A673 (cell line): ENCODE measurements at regions not wholly inside any gene's neighbourhood (a gene's known extent, or its start where the extent isn't known, plus 50 kb on each side); places are given as distances from the start of the nearest gene placed in this dataset.
"Not testable (repeated sequence)": the region's sequence is repeated elsewhere in the genome, so short reads cannot be mapped to it uniquely, and the experiment has no call there.

ENCODE experiments used
- BruUV-seq: library from RNA; stranded (reverse); fragments of 400-500 nt; replicated peaks from 2 replicates; lab custom pipeline; 2021; lab: Mats Ljungman, UMichigan
- CTCF ChIA-PET: fragments of 300-600 bp; sonication (Branson Sonifier 250); formaldehyde crosslinking; loops from one replicate; lab custom pipeline; 2022; ENCODE audit warnings: antibody characterized with exemption; lab: Charles Lee
- POLR2A ChIA-PET: fragments of 300-600 bp; sonication (Branson Sonifier 250); formaldehyde crosslinking; loops from one replicate; lab custom pipeline; 2022; ENCODE audit warnings: antibody characterized with exemption; ENCODE audit not compliant: low non-redundant PET; lab: Charles Lee
- DNase-seq: peaks from one replicate; pipeline ENCODE4 v3.0.0-alpha.2; 2015; ENCODE audit warnings: low spot score
- H3K27ac ChIP-seq: fragments of 200-600 bp; sonication (generic); 2 replicates; pipeline ENCODE4 v1.5.1; 2016; ENCODE audit warnings: mixed run types, low read depth, mild to moderate bottlenecking, mixed read lengths, antibody characterized with exemption, low read length; ENCODE audit not compliant: poor library complexity, severe bottlenecking
- H3K27me3 ChIP-seq: fragments of 200-600 bp; sonication (generic); replicated peaks from 2 replicates; pipeline ENCODE4 v1.6.1; 2017; ENCODE audit warnings: mixed run types, low read depth, mild to moderate bottlenecking, mixed read lengths, antibody characterized with exemption, low read length; ENCODE audit not compliant: insufficient read depth, poor library complexity
- H3K36me3 ChIP-seq: fragments of 200-600 bp; sonication (generic); 2 replicates; pipeline ENCODE4 v1.6.1; 2016; ENCODE audit warnings: mixed run types, mild to moderate bottlenecking, mixed read lengths, antibody characterized with exemption, low read length; ENCODE audit not compliant: insufficient read depth, poor library complexity, severe bottlenecking
- H3K4me1 ChIP-seq: fragments of 200-600 bp; sonication (generic); 2 replicates; pipeline ENCODE4 v1.6.1; 2017; ENCODE audit warnings: mixed run types, mild to moderate bottlenecking, mixed read lengths, antibody characterized with exemption, low read length; ENCODE audit not compliant: insufficient read depth, poor library complexity, severe bottlenecking
- H3K4me3 ChIP-seq: fragments of 200-600 bp; sonication (generic); 2 replicates; pipeline ENCODE4 v1.5.1; 2016; ENCODE audit warnings: low read depth, mixed run types, mild to moderate bottlenecking, mixed read lengths, low read length; ENCODE audit not compliant: poor library complexity, severe bottlenecking
- H3K9me3 ChIP-seq: fragments of 200-600 bp; sonication (generic); 2 replicates; pipeline ENCODE4 v1.6.1; 2016; ENCODE audit warnings: mixed run types, low read depth, mild to moderate bottlenecking, mixed read lengths, antibody characterized with exemption, low read length; ENCODE audit not compliant: poor library complexity, severe bottlenecking
- EZH2 ChIP-seq: fragments of 200-600 bp; sonication (generic); IDR thresholded peaks from 2 replicates; pipeline ENCODE4 v1.6.1; 2017; ENCODE audit warnings: borderline replicate concordance, low read depth, mild to moderate bottlenecking, mixed read lengths, antibody characterized with exemption, low read length; ENCODE audit not compliant: poor library complexity, severe bottlenecking
- intact Hi-C: fragments of 100-400 bp; cut with micrococcal nuclease; formaldehyde crosslinking; loops from one replicate; pipeline ENCODE4 v1.10.0; 2022; ENCODE audit not compliant: unreplicated experiment
- TF ChIP-seq, protein P1 (sequence below): fragments of 300-800, 200-600 bp; sonication (generic); conservative IDR thresholded peaks from 2 replicates; pipeline ENCODE4 v1.5.1; 2017; ENCODE audit warnings: low read depth, mild to moderate bottlenecking, antibody characterized with exemption, low read length, moderate library complexity, mixed read lengths

- DNase-seq = no peak
- Histone ChIP-seq H3K9me3 (no peaks in the 10 kb centered on the region), H3K36me3 (no peaks in the 10 kb centered on the region), H3K4me3 (no peak overlapping the region), H3K27ac (no peak overlapping the region), H3K4me1 (no peaks in the 10 kb centered on the region), H3K27me3 (peaks cover 4% of the 10 kb centered on the region)
- no TSS peak for BruUV-seq
- TF ChIP-seq, protein P1, sequence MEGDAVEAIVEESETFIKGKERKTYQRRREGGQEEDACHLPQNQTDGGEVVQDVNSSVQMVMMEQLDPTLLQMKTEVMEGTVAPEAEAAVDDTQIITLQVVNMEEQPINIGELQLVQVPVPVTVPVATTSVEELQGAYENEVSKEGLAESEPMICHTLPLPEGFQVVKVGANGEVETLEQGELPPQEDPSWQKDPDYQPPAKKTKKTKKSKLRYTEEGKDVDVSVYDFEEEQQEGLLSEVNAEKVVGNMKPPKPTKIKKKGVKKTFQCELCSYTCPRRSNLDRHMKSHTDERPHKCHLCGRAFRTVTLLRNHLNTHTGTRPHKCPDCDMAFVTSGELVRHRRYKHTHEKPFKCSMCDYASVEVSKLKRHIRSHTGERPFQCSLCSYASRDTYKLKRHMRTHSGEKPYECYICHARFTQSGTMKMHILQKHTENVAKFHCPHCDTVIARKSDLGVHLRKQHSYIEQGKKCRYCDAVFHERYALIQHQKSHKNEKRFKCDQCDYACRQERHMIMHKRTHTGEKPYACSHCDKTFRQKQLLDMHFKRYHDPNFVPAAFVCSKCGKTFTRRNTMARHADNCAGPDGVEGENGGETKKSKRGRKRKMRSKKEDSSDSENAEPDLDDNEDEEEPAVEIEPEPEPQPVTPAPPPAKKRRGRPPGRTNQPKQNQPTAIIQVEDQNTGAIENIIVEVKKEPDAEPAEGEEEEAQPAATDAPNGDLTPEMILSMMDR = no peak
- TF ChIP-seq EZH2 = no peak
- ChIA-PET CTCF (no interaction called here), POLR2A (no interaction called here)
- intact Hi-C loops = no loop called here
Measured at GRCh38 chr1:76730027-76730426, 137.3 kb upstream of the ST6GALNAC5 start.

DNA sequence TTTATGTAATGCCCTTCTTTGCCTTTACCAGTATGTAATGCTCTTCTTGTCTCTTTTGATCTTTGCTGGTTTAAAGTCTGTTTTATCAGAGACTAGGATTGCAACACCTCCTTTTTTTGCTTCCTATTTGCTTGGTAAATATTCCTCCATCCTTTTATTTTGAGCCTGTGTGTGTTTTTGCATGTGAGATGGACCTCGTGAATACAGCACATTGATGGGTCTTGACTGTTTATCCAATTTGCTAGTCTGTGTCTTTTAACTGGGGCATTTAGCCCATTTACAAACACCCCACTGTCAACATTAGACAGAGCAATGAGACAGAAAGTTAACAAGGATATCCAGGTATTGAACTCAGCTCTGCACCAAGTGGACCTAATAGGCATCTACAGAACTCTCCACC lies 128.9 kb upstream of the ST6GALNAC5 start:
- DNase-seq, CTCF ChIA-PET, H3K36me3 ChIP-seq, H3K27ac ChIP-seq, H3K9me3 ChIP-seq, intact Hi-C loops, H3K27me3 ChIP-seq, BruUV-seq, H3K4me1 ChIP-seq, H3K4me3 ChIP-seq, POLR2A ChIA-PET: not testable (repeated sequence)

GRCh38 chr1:76740956-76741355 lies 126.3 kb upstream of the ST6GALNAC5 start:
- H3K36me3 ChIP-seq, H3K4me3 ChIP-seq, H3K4me1 ChIP-seq, H3K27ac ChIP-seq, H3K9me3 ChIP-seq, H3K27me3 ChIP-seq, DNase-seq, BruUV-seq, CTCF ChIA-PET, POLR2A ChIA-PET, intact Hi-C loops: not testable (repeated sequence)

GRCh38 chr1:76744989-76745388 lies 122.3 kb upstream of the ST6GALNAC5 start:
- BruUV-seq = no TSS peak
- no peak for DNase-seq
- Histone ChIP-seq H3K27me3 (peaks cover 8% of the 10 kb centered on the region), H3K9me3 (no peaks in the 10 kb centered on the region), H3K4me1 (no peaks in the 10 kb centered on the region), H3K36me3 (no peaks in the 10 kb centered on the region), H3K27ac (no peak overlapping the region), H3K4me3 (no peak overlapping the region)
- ChIA-PET CTCF (no interaction called here), POLR2A (no interaction called here)
- intact Hi-C loops = no loop called here
- TF ChIP-seq, protein P1 = no peak
- no peak for TF ChIP-seq EZH2
